ENCODE measurements at regions not wholly inside any gene's neighbourhood (a gene's known extent, or its start where the extent isn't known, plus 50 kb on each side); places are given as distances from the start of the nearest gene placed in this dataset.

- TF ChIP-seq, protein P1, sequence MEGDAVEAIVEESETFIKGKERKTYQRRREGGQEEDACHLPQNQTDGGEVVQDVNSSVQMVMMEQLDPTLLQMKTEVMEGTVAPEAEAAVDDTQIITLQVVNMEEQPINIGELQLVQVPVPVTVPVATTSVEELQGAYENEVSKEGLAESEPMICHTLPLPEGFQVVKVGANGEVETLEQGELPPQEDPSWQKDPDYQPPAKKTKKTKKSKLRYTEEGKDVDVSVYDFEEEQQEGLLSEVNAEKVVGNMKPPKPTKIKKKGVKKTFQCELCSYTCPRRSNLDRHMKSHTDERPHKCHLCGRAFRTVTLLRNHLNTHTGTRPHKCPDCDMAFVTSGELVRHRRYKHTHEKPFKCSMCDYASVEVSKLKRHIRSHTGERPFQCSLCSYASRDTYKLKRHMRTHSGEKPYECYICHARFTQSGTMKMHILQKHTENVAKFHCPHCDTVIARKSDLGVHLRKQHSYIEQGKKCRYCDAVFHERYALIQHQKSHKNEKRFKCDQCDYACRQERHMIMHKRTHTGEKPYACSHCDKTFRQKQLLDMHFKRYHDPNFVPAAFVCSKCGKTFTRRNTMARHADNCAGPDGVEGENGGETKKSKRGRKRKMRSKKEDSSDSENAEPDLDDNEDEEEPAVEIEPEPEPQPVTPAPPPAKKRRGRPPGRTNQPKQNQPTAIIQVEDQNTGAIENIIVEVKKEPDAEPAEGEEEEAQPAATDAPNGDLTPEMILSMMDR (IDR thresholded peaks at IDR 0.05; ENCODE audit: poor library complexity, severe bottlenecking), result no peak
- TF ChIP-seq MXI1 (conservative IDR thresholded peaks at IDR 0.05; ENCODE audit: poor library complexity, severe bottlenecking) (no peak), TAF1 (IDR thresholded peaks at IDR 0.05; ENCODE audit: low read depth) (no peak), POLR2AphosphoS5 (IDR thresholded peaks at IDR 0.05) (no peak), EZH2 (IDR thresholded peaks at IDR 0.05; ENCODE audit: borderline replicate concordance, insufficient read depth, low read length, poor library complexity, severe bottlenecking) (no peak)
- TF ChIP-seq, protein P2, sequence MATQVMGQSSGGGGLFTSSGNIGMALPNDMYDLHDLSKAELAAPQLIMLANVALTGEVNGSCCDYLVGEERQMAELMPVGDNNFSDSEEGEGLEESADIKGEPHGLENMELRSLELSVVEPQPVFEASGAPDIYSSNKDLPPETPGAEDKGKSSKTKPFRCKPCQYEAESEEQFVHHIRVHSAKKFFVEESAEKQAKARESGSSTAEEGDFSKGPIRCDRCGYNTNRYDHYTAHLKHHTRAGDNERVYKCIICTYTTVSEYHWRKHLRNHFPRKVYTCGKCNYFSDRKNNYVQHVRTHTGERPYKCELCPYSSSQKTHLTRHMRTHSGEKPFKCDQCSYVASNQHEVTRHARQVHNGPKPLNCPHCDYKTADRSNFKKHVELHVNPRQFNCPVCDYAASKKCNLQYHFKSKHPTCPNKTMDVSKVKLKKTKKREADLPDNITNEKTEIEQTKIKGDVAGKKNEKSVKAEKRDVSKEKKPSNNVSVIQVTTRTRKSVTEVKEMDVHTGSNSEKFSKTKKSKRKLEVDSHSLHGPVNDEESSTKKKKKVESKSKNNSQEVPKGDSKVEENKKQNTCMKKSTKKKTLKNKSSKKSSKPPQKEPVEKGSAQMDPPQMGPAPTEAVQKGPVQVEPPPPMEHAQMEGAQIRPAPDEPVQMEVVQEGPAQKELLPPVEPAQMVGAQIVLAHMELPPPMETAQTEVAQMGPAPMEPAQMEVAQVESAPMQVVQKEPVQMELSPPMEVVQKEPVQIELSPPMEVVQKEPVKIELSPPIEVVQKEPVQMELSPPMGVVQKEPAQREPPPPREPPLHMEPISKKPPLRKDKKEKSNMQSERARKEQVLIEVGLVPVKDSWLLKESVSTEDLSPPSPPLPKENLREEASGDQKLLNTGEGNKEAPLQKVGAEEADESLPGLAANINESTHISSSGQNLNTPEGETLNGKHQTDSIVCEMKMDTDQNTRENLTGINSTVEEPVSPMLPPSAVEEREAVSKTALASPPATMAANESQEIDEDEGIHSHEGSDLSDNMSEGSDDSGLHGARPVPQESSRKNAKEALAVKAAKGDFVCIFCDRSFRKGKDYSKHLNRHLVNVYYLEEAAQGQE (IDR thresholded peaks at IDR 0.05; ENCODE audit: borderline replicate concordance), result no peak
Observed at GRCh38 chr3:104956620-104957345, 409.9 kb upstream of the ALCAM start.
